GM06990 (cell line): ENCODE measurements at regions not wholly inside any gene's neighbourhood (a gene's known extent, or its start where the extent isn't known, plus 50 kb on each side); places are given as distances from the start of the nearest gene placed in this dataset.
"Not testable (repeated sequence)": the region's sequence is repeated elsewhere in the genome, so short reads cannot be mapped to it uniquely, and the experiment has no call there.

Experiments
- DNase-seq: peaks from one replicate; pipeline ENCODE4 v3.0.0-alpha.2; 2011; ENCODE audit not compliant: insufficient read length; ENCODE audit errors: extremely low read depth
- H3K27me3 ChIP-seq: replicated peaks from 2 replicates; pipeline ENCODE4 v1.6.0; 2011; ENCODE audit warnings: low read length; ENCODE audit not compliant: control insufficient read depth, insufficient read depth
- H3K36me3 ChIP-seq: 2 replicates; pipeline ENCODE4 v1.5.1; 2011; ENCODE audit warnings: low read length; ENCODE audit not compliant: control insufficient read depth, insufficient read depth
- H3K4me3 ChIP-seq: replicated peaks from 2 replicates; pipeline ENCODE4 v1.5.1; 2011; ENCODE audit warnings: low read depth, mild to moderate bottlenecking, control low read depth, low read length
- CTCF ChIP-seq: IDR thresholded peaks from 2 replicates; pipeline ENCODE4 v1.5.1; 2011; ENCODE audit warnings: low read length, control low read depth, mild to moderate bottlenecking, inconsistent platforms; ENCODE audit not compliant: insufficient read depth, poor library complexity, severe bottlenecking

- H3K36me3 ChIP-seq: no peaks in the 10 kb centered on the region
- TF ChIP-seq CTCF: no peak
- no peak for DNase-seq
- H3K27me3 ChIP-seq: no peaks in the 10 kb centered on the region
- no peak overlapping the region for H3K4me3 ChIP-seq
These were observed 99.2 kb upstream of the BTG3 start for GRCh38 chr21:17711896-17712295.

- no peak for TF ChIP-seq CTCF
- Histone ChIP-seq H3K27me3 (no peaks in the 10 kb centered on the region), H3K36me3 (no peaks in the 10 kb centered on the region), H3K4me3 (no peak overlapping the region)
- peak; percentile 51 for DNase-seq
These were observed 96.5 kb upstream of the BTG3 start for GRCh38 chr21:17709266-17709611.

- no peaks in the 10 kb centered on the region for H3K36me3 ChIP-seq
- DNase-seq: peak; percentile 7
- TF ChIP-seq CTCF: no peak
- H3K4me3 ChIP-seq: no peak overlapping the region
- no peaks in the 10 kb centered on the region for H3K27me3 ChIP-seq
These were observed 96.0 kb upstream of the BTG3 start for GRCh38 chr21:17708522-17709265.

- TF ChIP-seq CTCF: no peak
- H3K36me3 ChIP-seq: no peaks in the 10 kb centered on the region
- no peaks in the 10 kb centered on the region for H3K27me3 ChIP-seq
- no peak overlapping the region for H3K4me3 ChIP-seq
- DNase-seq: peak; percentile 48
These were observed 87.0 kb upstream of the BTG3 start for GRCh38 chr21:17699524-17700189.

- Histone ChIP-seq H3K4me3 (no peak overlapping the region), H3K27me3 (no peaks in the 10 kb centered on the region), H3K36me3 (no peaks in the 10 kb centered on the region)
- no peak for TF ChIP-seq CTCF
- DNase-seq: no peak
These were observed 84.8 kb upstream of the BTG3 start for GRCh38 chr21:17697473-17697872.

- DNase-seq, H3K4me3 ChIP-seq, H3K27me3 ChIP-seq, H3K36me3 ChIP-seq: not testable (repeated sequence)
These were observed 81.7 kb upstream of the BTG3 start for GRCh38 chr21:17694416-17694815.
